T-helper 17 cell (primary cell): ENCODE measurements at regions not wholly inside any gene's neighbourhood (a gene's known extent, or its start where the extent isn't known, plus 50 kb on each side); places are given as distances from the start of the nearest gene placed in this dataset.

Source experiments
- ATAC-seq: fragments of 150-1000 bp; cut with Tn5 transposase; 2 replicates; pipeline ENCODE4 v1.10.0; 2021; ENCODE audit warnings: mild to moderate bottlenecking, moderate library complexity
- DNase-seq, 3 donors: peaks; one replicate each; pipeline versions ENCODE4 v3.0.0 to v3.0.0-alpha.2; 2020 to 2021
- H3K9me3 ChIP-seq: one replicate; pipeline ENCODE4 v1.7.0; 2013; ENCODE audit warnings: low read length, mild to moderate bottlenecking; ENCODE audit not compliant: control insufficient read depth, poor library complexity, severe bottlenecking
- H3K27ac Mint-ChIP-seq: one replicate; pipeline ENCODE4 v1.8.0; 2022; ENCODE audit warnings: mild to moderate bottlenecking, moderate library complexity, mixed read lengths
- H3K27me3 Mint-ChIP-seq: one replicate; pipeline ENCODE4 v1.8.0; 2022; ENCODE audit warnings: mixed read lengths
- H3K36me3 Mint-ChIP-seq: one replicate; pipeline ENCODE4 v1.8.0; 2022; ENCODE audit warnings: low read depth, mixed read lengths
- H3K4me1 Mint-ChIP-seq: one replicate; pipeline ENCODE4 v1.8.0; 2022; ENCODE audit warnings: mild to moderate bottlenecking, mixed read lengths
- H3K4me3 Mint-ChIP-seq: one replicate; pipeline ENCODE4 v1.8.0; 2022; ENCODE audit warnings: mild to moderate bottlenecking, moderate library complexity, mixed read lengths

- no peaks in the 10 kb centered on the region for H3K9me3 ChIP-seq
- Mint-ChIP-seq H3K4me1 (peaks cover 7% of the 10 kb centered on the region), H3K27ac (no peak overlapping the region), H3K36me3 (no peaks in the 10 kb centered on the region), H3K4me3 (no peak overlapping the region), H3K27me3 (no peaks in the 10 kb centered on the region)
- ATAC-seq = no peak
- DNase-seq = no peak
Measured at GRCh38 chr11:95584180-95584579, 205.4 kb downstream of the FAM76B start.

GRCh38 chr11:95577716-95578460 is 211.7 kb downstream of the FAM76B start:
- ATAC-seq (no peak), DNase-seq (no peak)
- Mint-ChIP-seq H3K4me1 (no peaks in the 10 kb centered on the region), H3K4me3 (no peak overlapping the region), H3K27ac (no peak overlapping the region), H3K27me3 (no peaks in the 10 kb centered on the region), H3K36me3 (no peaks in the 10 kb centered on the region)
- H3K9me3 ChIP-seq = no peaks in the 10 kb centered on the region

GRCh38 chr11:95576146-95576845 is 213.3 kb downstream of the FAM76B start:
- Mint-ChIP-seq H3K27me3 (no peaks in the 10 kb centered on the region), H3K27ac (no peak overlapping the region), H3K4me3 (no peak overlapping the region), H3K36me3 (no peaks in the 10 kb centered on the region), H3K4me1 (no peaks in the 10 kb centered on the region)
- H3K9me3 ChIP-seq = no peaks in the 10 kb centered on the region
- ATAC-seq = no peak
- no peak for DNase-seq

DNA sequence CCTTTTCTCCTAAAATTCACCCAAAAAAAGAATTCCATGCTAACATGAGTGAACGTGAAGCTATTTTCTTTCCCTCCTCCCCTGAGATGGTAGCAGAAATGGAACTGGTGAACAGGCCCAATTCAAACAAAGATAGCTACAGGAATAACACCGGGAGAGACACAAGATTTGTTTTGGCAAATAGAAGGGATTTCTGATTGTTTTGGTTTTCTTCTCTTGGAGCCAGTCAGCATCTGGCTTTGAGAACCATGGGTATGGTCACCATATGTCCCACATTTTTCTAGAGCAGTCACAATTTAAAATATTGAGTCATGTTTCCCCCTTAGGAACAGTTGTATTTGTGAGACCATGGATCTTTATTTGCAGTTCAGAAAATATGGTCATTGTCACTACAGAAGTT is 214.1 kb downstream of the FAM76B start:
- Mint-ChIP-seq H3K27me3 (no peaks in the 10 kb centered on the region), H3K36me3 (peaks cover 2% of the 10 kb centered on the region), H3K27ac (no peak overlapping the region), H3K4me1 (no peaks in the 10 kb centered on the region), H3K4me3 (no peak overlapping the region)
- H3K9me3 ChIP-seq = no peaks in the 10 kb centered on the region
- ATAC-seq = no peak
- DNase-seq = no peak

DNA sequence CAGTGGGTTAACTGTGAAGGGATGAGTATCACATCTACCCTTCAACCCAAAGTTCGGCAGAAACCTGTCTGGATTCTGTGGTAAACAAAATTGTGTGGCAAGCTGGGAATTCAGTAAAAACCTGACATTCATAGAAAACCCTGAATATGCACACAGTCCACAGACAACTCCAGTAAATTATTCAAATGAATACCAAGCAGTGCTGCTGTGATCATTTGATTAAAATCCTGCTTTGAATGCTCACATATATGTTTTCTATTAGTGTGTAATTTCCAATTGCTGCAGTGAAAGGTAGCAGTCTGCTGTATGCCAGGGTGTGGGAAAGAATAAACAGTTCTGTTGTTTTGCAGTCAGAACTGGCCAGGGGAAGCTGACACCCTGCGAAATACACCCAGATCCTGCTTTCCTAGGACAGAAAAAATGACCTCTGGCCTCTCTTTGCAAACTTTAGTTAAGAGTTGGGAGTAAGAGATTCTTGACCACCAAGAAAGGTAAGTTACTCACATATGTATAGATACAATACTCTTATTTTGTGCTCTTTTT is 217.8 kb downstream of the FAM76B start:
- Mint-ChIP-seq H3K27me3 (no peaks in the 10 kb centered on the region), H3K4me3 (no peak overlapping the region), H3K27ac (no peak overlapping the region), H3K36me3 (peaks cover 2% of the 10 kb centered on the region), H3K4me1 (no peaks in the 10 kb centered on the region)
- ATAC-seq = no peak
- no peak for DNase-seq
- H3K9me3 ChIP-seq = no peaks in the 10 kb centered on the region

DNA sequence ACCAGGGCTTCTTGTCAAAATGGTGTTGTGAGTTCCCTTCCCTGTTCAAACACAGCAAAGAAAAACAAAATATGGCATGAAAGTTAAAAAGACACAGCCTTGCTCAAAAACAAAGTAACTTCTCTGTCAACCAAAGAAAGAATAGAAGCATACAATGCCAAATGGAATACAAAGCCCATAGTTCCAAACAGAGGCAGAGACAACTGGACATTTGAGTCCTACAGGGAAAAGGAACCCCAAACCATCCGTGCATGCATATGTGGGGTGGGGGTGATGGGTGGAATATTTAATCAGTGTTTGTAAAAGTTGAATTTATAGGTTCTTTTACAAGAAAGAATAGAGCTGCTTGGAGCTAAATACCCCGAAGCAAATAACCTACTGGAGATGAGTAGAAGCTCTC is 218.7 kb downstream of the FAM76B start:
- no peaks in the 10 kb centered on the region for H3K27me3 Mint-ChIP-seq

DNA sequence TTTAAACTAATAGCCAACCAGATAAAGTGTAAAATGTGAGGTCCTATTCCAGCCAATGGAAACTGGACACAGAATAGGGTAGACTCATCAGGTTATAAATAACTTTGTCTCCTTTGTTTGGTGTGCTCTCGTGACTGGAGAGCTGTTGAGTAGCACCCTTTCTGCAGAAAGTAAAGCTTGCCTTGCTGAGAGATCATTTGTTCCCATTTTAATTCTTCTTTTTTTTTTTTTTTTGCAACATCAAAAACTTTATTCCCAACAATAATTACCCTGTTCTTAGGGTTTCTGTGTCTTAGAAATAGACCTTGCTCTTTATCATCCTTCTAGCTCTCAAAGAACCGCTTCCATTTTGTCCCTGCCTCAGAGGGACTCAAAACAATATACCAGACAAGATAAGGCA is 220.4 kb downstream of the FAM76B start:
- no peaks in the 10 kb centered on the region for H3K4me1 Mint-ChIP-seq
- no peak overlapping the region for H3K4me3 Mint-ChIP-seq
- no peak overlapping the region for H3K27ac Mint-ChIP-seq
- no peaks in the 10 kb centered on the region for H3K27me3 Mint-ChIP-seq
- DNase-seq = no peak
- peaks cover 2% of the 10 kb centered on the region for H3K36me3 Mint-ChIP-seq
- H3K9me3 ChIP-seq = no peaks in the 10 kb centered on the region
- no peak for ATAC-seq

More for the DNA sequence above, 218.7 kb downstream of the FAM76B start:
- peaks cover 2% of the 10 kb centered on the region for H3K36me3 Mint-ChIP-seq
- H3K9me3 ChIP-seq = no peaks in the 10 kb centered on the region
- no peak overlapping the region for H3K27ac Mint-ChIP-seq
- no peaks in the 10 kb centered on the region for H3K4me1 Mint-ChIP-seq
- no peak for ATAC-seq
- H3K4me3 Mint-ChIP-seq = no peak overlapping the region
- DNase-seq = no peak

GRCh38 chr11:95568281-95568680 is 221.3 kb downstream of the FAM76B start:
- DNase-seq = no peak

GRCh38 chr11:95567685-95568084 is 221.9 kb downstream of the FAM76B start:
- DNase-seq = no peak
- H3K4me3 Mint-ChIP-seq = no peak overlapping the region
- H3K27me3 Mint-ChIP-seq = no peaks in the 10 kb centered on the region
- no peaks in the 10 kb centered on the region for H3K9me3 ChIP-seq
- peaks cover 2% of the 10 kb centered on the region for H3K36me3 Mint-ChIP-seq
- no peak for ATAC-seq
- H3K27ac Mint-ChIP-seq = no peak overlapping the region
- H3K4me1 Mint-ChIP-seq = no peaks in the 10 kb centered on the region

More at GRCh38 chr11:95568281-95568680, 221.3 kb downstream of the FAM76B start:
- H3K4me3 Mint-ChIP-seq = no peak overlapping the region
- H3K9me3 ChIP-seq = no peaks in the 10 kb centered on the region
- no peak for ATAC-seq
- H3K4me1 Mint-ChIP-seq = no peaks in the 10 kb centered on the region
- peaks cover 2% of the 10 kb centered on the region for H3K36me3 Mint-ChIP-seq
- no peak overlapping the region for H3K27ac Mint-ChIP-seq
- no peaks in the 10 kb centered on the region for H3K27me3 Mint-ChIP-seq

GRCh38 chr11:95566211-95566610 is 223.4 kb downstream of the FAM76B start:
- DNase-seq (no peak), ATAC-seq (no peak)
- no peaks in the 10 kb centered on the region for H3K9me3 ChIP-seq
- H3K27ac Mint-ChIP-seq = no peak overlapping the region
- no peak overlapping the region for H3K4me3 Mint-ChIP-seq
- no peaks in the 10 kb centered on the region for H3K4me1 Mint-ChIP-seq
- H3K27me3 Mint-ChIP-seq = peaks cover 7% of the 10 kb centered on the region
- H3K36me3 Mint-ChIP-seq = peaks cover 2% of the 10 kb centered on the region

DNA sequence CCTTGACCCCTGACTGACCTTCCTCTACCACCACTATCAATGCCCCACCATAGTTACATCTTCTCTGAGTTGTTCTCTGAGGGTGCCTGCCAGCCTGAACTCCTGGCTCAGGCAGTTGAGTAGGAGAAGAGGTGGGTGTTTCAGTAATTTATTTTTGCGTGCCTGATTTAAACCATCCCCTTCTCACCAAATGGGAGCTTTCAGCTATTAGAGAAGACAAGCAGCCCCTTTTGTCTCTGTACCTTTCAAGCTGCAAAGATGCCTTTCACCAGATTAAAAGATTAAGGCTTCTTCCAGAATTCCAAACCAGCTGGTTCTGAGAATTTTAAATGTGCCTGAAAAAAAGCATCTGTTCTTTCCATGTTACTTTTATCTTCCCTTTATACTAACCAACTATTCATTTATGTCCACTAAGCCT is 223.8 kb downstream of the FAM76B start:
- peaks cover 1% of the 10 kb centered on the region for H3K36me3 Mint-ChIP-seq
- no peaks in the 10 kb centered on the region for H3K4me1 Mint-ChIP-seq
- H3K27me3 Mint-ChIP-seq = peaks cover 7% of the 10 kb centered on the region
- H3K4me3 Mint-ChIP-seq = no peak overlapping the region
- no peaks in the 10 kb centered on the region for H3K9me3 ChIP-seq
- ATAC-seq (no peak), DNase-seq (no peak)
- no peak overlapping the region for H3K27ac Mint-ChIP-seq

DNA sequence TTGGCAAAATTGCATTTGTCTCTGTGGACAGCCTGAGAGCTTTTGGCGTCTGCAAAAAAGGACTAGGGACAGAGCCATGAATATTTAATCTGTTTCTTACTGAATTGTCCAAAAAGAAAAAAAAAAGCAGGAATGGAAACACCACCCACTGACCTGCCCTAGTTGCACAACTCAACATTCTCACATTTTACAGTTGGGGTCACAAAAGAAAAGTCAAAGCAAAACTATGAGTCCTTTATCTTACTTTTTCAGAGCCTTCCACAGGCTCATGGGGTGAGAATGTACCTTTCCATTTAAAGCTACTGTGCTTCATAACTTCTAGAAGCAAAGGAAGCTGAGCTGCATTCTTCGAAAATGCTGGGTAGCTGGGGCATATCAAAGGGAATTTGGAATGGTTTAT is 225.7 kb downstream of the FAM76B start:
- H3K4me1 Mint-ChIP-seq = no peaks in the 10 kb centered on the region
- no peak overlapping the region for H3K4me3 Mint-ChIP-seq
- no peak for DNase-seq
- H3K36me3 Mint-ChIP-seq = no peaks in the 10 kb centered on the region
- ATAC-seq = no peak
- H3K27me3 Mint-ChIP-seq = peaks cover 7% of the 10 kb centered on the region
- no peak overlapping the region for H3K27ac Mint-ChIP-seq
- no peaks in the 10 kb centered on the region for H3K9me3 ChIP-seq

GRCh38 chr11:95563173-95563572 is 226.4 kb downstream of the FAM76B start:
- DNase-seq (no peak), ATAC-seq (no peak)
- Mint-ChIP-seq H3K4me3 (no peak overlapping the region), H3K27me3 (peaks cover 7% of the 10 kb centered on the region), H3K4me1 (no peaks in the 10 kb centered on the region), H3K36me3 (no peaks in the 10 kb centered on the region), H3K27ac (no peak overlapping the region)
- no peaks in the 10 kb centered on the region for H3K9me3 ChIP-seq
